Fibroblast of pulmonary artery (primary cell): ENCODE measurements at regions not wholly inside any gene's neighbourhood (a gene's known extent, or its start where the extent isn't known, plus 50 kb on each side); places are given as distances from the start of the nearest gene placed in this dataset.

Source experiments
- DNase-seq: peaks from one replicate; pipeline ENCODE4 v3.0.0-alpha.2; 2010; ENCODE audit warnings: low read depth
- H3K4me3 ChIP-seq: replicated peaks from 2 replicates; pipeline ENCODE4 v1.5.1; 2011; ENCODE audit warnings: low read depth, mild to moderate bottlenecking, control low read depth, low read length, moderate library complexity
- TF ChIP-seq, protein P1 (sequence below): IDR thresholded peaks from 2 replicates; pipeline ENCODE4 v1.5.1; 2011; ENCODE audit warnings: mild to moderate bottlenecking, control low read depth, low read length, inconsistent platforms; ENCODE audit errors: missing control alignments

DNA sequence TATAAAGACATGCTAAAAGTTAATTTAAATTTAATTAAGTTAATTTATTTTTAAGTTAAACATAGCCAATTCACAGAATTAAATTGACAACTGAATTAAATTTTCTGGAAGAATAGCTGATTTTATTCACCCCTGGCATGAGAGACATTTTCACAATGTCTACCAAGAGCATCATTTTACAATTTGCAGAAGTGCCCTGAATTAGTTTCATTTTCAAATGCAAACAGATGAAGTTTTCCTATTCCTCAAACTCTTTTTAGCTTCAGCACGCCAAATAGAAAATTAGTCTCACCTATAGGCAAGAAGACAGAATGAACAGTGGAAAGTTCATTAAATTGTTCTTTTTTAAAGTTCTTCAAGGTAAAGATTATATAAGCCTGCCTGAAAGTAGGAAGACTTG is 259.3 kb downstream of the ZBBX start:
- TF ChIP-seq, protein P1, sequence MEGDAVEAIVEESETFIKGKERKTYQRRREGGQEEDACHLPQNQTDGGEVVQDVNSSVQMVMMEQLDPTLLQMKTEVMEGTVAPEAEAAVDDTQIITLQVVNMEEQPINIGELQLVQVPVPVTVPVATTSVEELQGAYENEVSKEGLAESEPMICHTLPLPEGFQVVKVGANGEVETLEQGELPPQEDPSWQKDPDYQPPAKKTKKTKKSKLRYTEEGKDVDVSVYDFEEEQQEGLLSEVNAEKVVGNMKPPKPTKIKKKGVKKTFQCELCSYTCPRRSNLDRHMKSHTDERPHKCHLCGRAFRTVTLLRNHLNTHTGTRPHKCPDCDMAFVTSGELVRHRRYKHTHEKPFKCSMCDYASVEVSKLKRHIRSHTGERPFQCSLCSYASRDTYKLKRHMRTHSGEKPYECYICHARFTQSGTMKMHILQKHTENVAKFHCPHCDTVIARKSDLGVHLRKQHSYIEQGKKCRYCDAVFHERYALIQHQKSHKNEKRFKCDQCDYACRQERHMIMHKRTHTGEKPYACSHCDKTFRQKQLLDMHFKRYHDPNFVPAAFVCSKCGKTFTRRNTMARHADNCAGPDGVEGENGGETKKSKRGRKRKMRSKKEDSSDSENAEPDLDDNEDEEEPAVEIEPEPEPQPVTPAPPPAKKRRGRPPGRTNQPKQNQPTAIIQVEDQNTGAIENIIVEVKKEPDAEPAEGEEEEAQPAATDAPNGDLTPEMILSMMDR: no peak
- DNase-seq: no peak
- H3K4me3 ChIP-seq: no peak overlapping the region

DNA sequence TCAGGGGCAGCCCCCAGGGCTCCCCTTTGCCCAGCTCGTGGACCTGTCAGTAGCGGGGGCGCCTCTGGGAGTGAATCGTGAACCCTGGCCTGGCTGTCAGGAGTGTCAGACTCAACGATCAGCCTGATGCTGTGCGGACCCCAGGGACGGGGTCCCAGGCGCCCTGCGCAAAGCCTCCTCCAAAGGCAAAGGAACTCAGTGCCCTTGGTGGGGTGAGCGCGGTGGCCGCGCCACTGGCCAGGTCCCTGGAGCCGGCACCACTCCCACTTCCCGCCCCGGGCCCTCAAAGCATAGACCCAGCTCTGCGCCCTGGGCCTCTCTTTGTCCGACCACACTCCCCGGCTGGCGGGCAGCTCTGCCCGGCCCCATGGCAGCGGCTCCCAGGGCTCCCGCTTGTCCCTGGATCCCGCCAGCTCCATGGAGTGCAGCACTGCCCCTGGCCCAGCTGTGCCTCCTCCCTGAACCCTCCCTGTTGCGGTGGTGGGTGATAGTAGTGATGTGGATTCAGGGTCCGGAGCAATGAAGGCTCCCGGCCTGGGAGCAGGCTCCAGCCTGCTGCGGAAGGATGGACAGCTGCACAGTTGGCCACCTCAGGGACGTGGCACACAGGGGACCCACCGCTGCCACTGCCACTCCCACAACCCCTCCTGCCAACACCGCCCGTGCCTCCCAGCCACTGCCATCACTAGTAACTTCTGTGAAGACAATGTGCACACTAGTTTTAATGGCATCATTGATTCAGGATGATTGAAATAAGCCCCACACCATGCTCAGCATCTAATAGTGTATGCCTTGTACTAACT is 263.8 kb downstream of the ZBBX start:
- TF ChIP-seq, protein P1: no peak
- no peak for DNase-seq
- H3K4me3 ChIP-seq: no peak overlapping the region

DNA sequence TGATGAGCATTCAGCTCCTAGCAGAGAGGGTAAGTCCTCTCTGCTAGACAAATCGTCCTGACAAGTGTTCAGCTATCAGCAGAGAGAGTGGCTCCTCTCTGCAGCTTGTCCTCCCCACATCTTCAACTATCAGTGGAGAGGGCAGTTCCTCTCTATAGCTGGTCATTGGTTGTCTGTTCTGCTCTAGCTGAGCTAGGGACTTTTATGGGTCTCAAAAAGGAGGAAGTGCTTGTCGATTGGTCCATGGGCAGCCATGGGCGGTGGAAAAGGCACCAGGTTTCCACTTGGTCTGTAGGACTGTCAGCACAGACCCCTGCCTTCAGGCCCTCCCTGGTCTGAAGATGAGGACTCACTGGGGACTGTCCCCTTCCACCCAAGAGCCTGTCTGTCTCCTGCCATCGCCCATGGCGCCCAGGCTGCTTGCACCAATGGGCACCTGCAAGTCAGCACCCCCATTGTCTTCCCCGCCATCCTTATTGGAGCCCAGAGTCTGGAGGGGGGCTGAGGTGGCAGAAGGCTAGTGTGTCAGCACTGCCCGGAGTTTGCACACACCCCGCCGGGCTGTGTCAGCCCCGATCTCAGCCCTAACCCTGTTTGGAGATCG is 264.7 kb downstream of the ZBBX start:
- TF ChIP-seq, protein P1: no peak
- H3K4me3 ChIP-seq: no peak overlapping the region
- DNase-seq: no peak

DNA sequence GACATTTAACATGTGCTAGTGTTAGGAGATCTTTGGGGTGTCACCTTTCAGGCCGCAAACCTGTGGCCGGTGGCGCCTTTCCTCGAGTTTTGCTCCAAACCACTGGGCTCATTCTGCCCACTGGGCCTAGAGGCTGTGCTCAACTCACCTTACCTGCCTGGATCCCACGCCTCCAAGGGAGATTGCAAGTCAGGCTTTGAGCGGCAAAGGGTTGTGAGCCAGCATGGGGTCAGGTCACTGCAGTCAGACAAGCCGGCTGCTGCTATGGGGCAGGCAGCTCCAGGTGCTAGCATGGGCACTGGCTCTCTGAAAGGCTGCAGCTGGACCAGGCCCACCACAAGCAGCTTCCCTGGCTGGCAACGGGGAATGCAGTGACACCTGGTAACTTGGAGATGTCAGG is 265.5 kb downstream of the ZBBX start:
- no peak overlapping the region for H3K4me3 ChIP-seq
- TF ChIP-seq, protein P1: no peak
- DNase-seq: no peak

DNA sequence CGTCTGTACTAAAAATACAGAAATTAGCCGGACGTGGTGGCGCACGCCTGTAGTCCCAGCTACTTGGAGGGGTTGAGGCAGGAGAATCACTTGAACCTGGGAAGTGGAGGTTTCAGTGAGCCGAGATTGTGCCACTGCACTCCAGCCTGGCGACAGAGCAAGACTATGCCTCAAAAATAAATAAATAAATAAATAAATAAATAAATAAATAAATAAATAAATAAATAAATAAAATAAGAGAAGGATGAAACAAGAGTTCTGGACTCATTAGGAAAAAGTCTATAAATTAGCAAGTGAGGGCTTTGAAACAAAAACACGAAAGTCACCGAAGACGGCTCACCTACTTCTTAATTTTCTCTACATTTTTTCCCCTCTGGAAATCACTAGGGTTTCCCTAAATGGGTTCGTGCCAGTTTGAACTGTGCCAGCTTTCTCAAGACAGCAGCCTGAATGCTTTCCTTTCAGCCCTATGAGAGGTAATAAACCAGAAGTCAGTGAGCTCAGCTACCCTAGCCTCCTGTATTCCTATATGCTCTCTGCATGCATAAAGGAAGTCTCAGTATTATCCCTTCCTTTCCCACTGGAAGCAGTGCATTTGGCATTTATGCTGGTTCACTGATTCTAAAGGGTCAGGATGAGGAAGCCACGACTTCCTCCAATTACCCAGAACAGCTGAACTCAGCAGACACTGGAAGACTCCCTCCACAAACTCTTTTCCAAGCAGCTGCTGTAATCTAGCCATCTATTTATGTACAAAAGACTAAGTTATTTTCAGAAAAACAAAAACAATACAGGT is 266.9 kb downstream of the ZBBX start:
- no peak for DNase-seq
- TF ChIP-seq, protein P1: no peak
- no peak overlapping the region for H3K4me3 ChIP-seq

DNA sequence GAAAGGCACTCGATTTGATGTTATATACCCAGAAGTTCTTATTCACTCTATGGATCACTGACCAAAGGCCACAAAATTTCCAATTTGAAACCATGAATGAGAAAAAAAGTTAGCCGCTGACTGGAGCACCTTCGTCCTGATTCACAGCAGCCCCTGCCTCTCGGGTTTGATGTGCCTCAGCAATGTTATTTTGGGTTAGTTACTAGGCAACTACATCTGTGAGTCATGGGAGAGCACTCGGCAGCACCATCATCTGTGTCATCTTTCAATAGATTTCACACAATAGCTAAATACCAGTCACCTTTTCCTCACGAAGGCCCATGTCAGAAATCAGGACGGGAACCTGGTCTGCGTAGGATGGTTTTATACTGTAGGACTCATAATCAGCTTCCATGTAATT is 269.2 kb downstream of the ZBBX start:
- no peak overlapping the region for H3K4me3 ChIP-seq
- TF ChIP-seq, protein P1: no peak
- DNase-seq: no peak
